Head of caudate nucleus (tissue), 42 donors: ENCODE measurements at regions not wholly inside any gene's neighbourhood (a gene's known extent, or its start where the extent isn't known, plus 50 kb on each side); places are given as distances from the start of the nearest gene placed in this dataset.
"Not testable (repeated sequence)": the region's sequence is repeated elsewhere in the genome, so short reads cannot be mapped to it uniquely, and the experiment has no call there.

Experiments used
- DNase-seq, 42 donors: peaks; one replicate each; pipeline versions ENCODE4 v3.0.0 to v3.0.0-alpha.2; 2020 to 2021; ENCODE audit warnings: mixed read lengths in 7 of 42
- intact Hi-C: fragments of 100-400 bp; cut with DNase I; formaldehyde crosslinking; loops from one replicate; pipeline ENCODE4 v1.15.0; 2022

GRCh38 chr15:35934383-35935049 is 388.6 kb upstream of the DPH6 start:
- no peak for DNase-seq
- intact Hi-C loops = no loop called here

GRCh38 chr15:35936284-35936683 is 390.3 kb upstream of the DPH6 start:
- DNase-seq = no peak
- intact Hi-C loops = no loop called here

GRCh38 chr15:35937380-35937779 is 391.4 kb upstream of the DPH6 start:
- DNase-seq = no peak
- intact Hi-C loops = no loop called here

GRCh38 chr15:35944945-35945585 is 399.1 kb upstream of the DPH6 start:
- intact Hi-C loops = no loop called here

DNA sequence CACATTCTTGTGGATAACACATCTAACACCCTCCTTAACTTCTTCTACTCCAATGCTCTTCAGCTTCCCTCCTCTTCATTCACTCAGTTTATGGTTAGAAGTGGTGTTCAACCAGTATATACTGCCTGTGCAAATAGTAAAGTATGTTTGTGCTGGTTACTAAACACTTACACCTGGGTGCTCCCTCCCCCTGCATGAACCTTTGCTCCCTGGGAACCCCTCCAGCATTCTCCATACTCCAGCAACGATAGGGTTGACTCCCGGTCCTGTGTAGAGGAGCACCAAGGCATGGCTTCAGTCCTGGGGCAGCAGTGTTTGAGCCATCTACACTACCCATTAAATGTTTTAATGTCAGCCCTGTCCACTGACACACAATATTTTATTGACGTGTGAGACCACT is 407.5 kb upstream of the DPH6 start:
- DNase-seq = no peak
- intact Hi-C loops = no loop called here

More at GRCh38 chr15:35944945-35945585, 399.1 kb upstream of the DPH6 start:
- DNase-seq = no peak

DNA sequence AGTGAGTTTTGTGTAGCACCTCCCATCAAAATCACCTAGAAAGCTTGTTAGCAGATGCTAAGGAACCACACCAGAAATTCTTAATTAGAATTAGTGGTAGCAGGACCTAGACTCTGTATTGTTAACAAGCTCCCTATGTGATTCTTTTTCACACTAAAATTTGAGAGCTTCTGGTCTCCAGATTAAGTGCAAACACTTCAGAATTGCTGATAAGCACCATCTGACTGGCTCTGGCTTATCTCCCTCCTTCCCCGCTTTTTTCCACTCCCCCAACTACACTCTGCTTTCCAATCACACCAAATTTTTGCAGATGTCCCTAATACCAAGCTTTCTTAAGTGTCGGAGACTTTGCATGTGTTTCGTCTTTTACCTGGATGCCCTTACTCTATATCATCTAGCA is 410.1 kb upstream of the DPH6 start:
- intact Hi-C loops = no loop called here
- no peak for DNase-seq

GRCh38 chr15:35958021-35958420 is 412.1 kb upstream of the DPH6 start:
- no peak for DNase-seq
- intact Hi-C loops = no loop called here

- DNase-seq = no peak
- intact Hi-C loops = no loop called here
Observed at GRCh38 chr15:35958975-35959374, 413.0 kb upstream of the DPH6 start.

DNA sequence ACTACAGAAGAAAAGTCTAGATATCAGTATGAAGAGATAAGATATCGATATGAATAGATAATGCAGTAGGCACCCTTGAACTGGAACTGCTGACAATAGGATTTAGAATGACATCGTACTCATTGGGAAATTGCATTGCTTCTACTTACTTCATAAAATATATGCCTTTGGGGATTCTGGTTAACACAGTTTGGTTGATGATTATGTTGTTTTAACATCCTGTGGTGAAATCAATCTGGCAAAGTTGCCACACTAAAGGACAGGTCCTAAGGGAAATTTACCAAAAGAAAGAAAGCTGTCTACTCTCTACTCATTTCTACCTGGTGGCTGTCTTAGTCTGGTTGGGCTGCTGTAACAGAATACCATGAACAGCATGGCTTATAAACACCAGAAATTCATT is 417.4 kb upstream of the DPH6 start:
- intact Hi-C loops = no loop called here
- DNase-seq = no peak

DNA sequence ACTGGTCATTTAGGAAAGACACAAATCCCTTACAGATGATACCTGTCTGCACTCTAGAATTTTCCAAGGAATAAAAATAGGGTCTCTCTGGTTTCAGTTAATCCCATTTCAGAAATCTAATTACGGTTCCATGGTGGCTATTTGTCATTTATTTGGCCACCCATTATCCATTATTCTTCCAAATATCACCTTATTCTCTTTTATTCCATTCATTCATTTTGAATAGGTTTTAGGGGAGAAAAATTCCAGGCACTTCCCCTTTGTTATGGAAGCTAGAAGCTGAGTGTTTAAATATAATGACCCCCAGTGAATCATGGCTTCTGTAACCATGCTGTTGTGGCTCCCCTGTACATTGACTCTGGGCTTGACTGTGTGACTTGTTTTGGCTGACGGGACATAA is 420.8 kb upstream of the DPH6 start:
- DNase-seq = no peak
- intact Hi-C loops = no loop called here

GRCh38 chr15:35967968-35968367 is 422.0 kb upstream of the DPH6 start:
- DNase-seq = not testable (repeated sequence)

GRCh38 chr15:35973029-35973428 is 427.1 kb upstream of the DPH6 start:
- no peak for DNase-seq

More at GRCh38 chr15:35967968-35968367, 422.0 kb upstream of the DPH6 start:
- intact Hi-C loops = not testable (repeated sequence)

DNA sequence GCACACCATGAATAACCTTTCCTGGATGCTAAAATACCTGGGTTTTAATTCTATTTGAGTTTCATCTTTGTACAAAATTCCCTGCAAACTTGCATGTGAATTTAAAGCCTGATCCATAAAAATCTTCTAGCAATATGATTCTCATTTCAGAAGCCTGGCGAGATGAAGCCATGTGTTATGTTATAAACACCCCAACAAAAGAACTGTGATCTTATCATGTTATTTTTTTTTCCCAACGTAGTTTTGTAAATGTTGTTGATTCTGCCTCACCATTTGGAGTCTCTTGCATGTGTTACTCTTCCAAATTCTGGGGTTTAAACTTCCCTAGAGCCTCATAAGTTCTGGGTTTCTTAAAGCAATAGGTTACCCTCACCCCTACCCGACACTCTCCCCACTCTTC is 428.1 kb upstream of the DPH6 start:
- intact Hi-C loops = no loop called here
- DNase-seq = no peak

More at GRCh38 chr15:35973029-35973428, 427.1 kb upstream of the DPH6 start:
- intact Hi-C loops = no loop called here

DNA sequence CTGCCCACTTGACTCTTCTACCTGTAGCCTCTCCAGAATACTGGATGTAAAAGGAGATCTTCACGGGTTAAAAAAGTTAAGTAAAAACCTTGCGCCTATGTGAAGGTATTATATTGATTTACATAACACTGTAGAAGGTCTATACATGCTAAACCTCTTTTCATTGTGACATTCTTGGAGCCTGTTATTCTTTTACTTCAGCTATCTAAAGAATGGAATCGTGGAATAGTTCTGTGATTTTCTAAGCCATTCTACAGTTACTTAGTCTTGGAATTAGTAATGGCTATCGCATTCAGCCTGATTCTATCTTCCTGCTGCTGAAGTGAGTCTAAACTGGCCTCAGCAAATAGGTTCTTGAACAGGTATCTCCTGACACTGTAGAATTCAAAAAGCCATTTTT is 430.0 kb upstream of the DPH6 start:
- intact Hi-C loops = no loop called here
- no peak for DNase-seq

DNA sequence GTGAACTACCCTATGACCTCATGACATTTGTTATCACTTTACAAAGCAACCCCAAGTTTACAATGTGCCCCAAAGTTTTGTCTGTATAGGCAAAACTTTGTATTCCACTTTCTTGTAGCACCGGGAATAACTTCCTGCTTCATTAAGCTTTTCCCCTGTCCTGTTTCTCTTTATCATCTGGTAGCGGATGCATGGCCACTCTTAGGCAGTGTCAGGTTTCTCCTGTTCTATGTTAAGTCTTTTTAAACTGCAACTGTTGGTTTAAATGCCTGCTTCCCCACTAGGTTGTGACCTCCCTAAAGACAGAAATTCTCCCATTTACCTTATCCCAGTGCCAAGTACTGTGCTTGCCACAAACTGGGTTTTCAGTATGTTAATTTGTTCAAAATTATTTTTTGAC is 433.6 kb upstream of the DPH6 start:
- intact Hi-C loops = no loop called here
- DNase-seq = no peak

DNA sequence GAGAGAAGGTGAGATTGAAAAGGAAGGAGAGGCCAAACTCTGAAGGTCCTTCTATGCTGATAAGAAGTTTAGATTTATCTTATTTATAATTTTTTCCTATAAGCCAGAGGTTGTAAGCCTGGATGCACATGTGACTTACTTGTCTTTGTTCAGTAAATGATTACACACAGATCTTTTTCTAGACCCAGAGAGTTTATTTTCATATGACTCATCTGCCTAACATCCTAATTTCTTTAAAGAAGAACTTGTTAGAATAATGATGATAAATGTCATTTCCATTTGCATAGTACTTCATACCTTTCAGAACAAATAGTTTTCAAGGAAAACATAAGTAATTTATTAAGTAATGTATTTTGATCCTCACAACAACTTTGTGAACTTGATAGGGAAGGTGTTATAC is 434.8 kb upstream of the DPH6 start:
- intact Hi-C loops = no loop called here
- no peak for DNase-seq

- peak in 1 of 42 donors; percentile 5 for DNase-seq
- intact Hi-C loops = no loop called here
Observed at GRCh38 chr15:35986191-35986721, 440.3 kb upstream of the DPH6 start.

DNA sequence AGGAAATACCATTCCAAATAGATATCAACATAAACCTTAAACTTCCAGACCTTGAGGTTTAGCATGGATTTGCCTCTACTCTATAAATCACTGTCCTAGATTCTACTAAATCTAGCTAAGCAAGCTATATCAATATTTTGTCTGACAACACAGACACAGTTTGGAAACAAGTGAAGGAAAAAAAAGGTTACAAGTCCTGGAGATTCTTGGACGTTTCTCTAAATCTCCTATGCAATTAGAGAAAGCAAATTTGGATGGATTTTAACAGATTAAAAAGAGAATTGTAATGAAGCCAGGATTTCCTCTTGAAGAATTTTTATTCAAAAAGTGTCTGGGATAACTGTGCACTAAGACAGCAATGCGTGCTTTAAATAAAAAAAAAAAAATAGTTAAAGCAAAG is 441.1 kb upstream of the DPH6 start:
- intact Hi-C loops = no loop called here
- no peak for DNase-seq

DNA sequence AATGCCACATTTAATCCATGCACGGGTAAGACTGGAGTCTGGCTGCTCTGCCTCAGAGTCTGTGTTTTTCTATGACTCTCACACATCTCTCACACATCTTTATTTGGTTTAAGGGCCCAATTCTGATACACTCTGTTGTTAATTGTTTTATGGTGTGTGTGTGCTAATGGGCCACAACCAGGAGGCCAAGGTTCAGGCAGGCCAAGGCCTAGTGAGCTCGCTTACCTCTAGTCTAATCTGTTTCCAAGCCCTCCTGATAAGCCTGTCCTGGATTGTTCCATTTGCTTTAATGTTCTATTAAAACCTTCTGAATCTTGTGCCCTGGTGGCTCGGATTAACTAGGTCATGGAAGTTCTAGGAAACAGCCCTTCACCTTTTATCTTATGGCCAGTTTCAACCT is 445.4 kb upstream of the DPH6 start:
- intact Hi-C loops = no loop called here
- no peak for DNase-seq

DNA sequence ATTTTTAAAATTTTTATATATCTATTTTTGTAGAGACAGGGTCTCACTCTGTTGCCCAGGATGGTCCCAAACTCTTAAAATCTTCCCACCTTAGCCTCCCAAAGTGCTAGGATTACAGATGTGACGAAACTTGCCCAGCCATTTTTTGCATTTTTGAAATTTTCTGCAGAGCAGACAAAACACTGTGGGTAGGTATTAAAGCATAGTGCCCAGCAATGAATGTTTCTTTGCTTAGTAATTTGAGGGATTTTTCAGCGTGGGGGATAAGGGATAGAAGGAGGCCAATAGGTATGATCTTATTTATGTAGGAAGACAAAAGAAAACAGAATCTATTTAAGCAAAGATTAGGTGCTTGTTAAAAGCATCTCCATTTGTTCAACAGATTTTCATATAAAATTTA is 446.8 kb upstream of the DPH6 start:
- intact Hi-C loops = no loop called here
- no peak for DNase-seq

- no peak for DNase-seq
- intact Hi-C loops = no loop called here
Observed at GRCh38 chr15:35993196-35993595, 447.2 kb upstream of the DPH6 start.
